Suprapubic skin (tissue), 4 donors: ENCODE measurements at regions not wholly inside any gene's neighbourhood (a gene's known extent, or its start where the extent isn't known, plus 50 kb on each side); places are given as distances from the start of the nearest gene placed in this dataset.

Experiments
- DNase-seq, 2 donors: peaks; one replicate each; pipeline ENCODE4 v3.0.0-alpha.2; 2019; ENCODE audit warnings: low spot score in 2 of 2
- H3K27ac ChIP-seq: fragments of 200-600 bp; sonication (generic); one replicate; pipeline ENCODE4 v1.5.1; 2019
- H3K27me3 ChIP-seq: fragments of 200-600 bp; sonication (generic); one replicate; pipeline ENCODE4 v1.5.1; 2019
- H3K36me3 ChIP-seq: fragments of 200-600 bp; sonication (generic); one replicate; pipeline ENCODE4 v1.5.1; 2019
- H3K4me1 ChIP-seq: fragments of 200-600 bp; sonication (generic); one replicate; pipeline ENCODE4 v1.5.1; 2019
- H3K4me3 ChIP-seq: fragments of 200-600 bp; sonication (generic); one replicate; pipeline ENCODE4 v1.5.1; 2019; ENCODE audit warnings: mild to moderate bottlenecking
- H3K9me3 ChIP-seq: fragments of 200-600 bp; sonication (generic); one replicate; pipeline ENCODE4 v1.5.1; 2019
- CTCF ChIP-seq, 2 donors: fragments of 200-600 bp in 1 of 2; fragments of 450-650 bp in 1 of 2; sonication (generic) in 1 of 2; IDR thresholded peaks; one replicate each; pipeline ENCODE4 v1.5.1; 2016 to 2019; ENCODE audit warnings: antibody characterized with exemption in 2 of 2, mild to moderate bottlenecking in 1 of 2, moderate library complexity in 1 of 2
- EP300 ChIP-seq: sonication (generic); formaldehyde crosslinking; IDR thresholded peaks from one replicate; pipeline ENCODE4 v1.6.1; 2017; ENCODE audit warnings: antibody characterized with exemption
- POLR2A ChIP-seq, 2 donors: fragments of 450-650 bp; IDR thresholded peaks; one replicate each; pipeline ENCODE4 v1.6.1; 2017; ENCODE audit warnings: antibody characterized with exemption in 2 of 2, mild to moderate bottlenecking in 2 of 2, moderate library complexity in 2 of 2
- POLR2AphosphoS5 ChIP-seq, 3 donors: sonication (generic); formaldehyde crosslinking; IDR thresholded peaks; one replicate each; pipeline ENCODE4 v1.6.1; 2017; ENCODE audit warnings: antibody characterized with exemption in 3 of 3
- WGBS: methylation state at CpG from one replicate; pipeline ENCODE4 v1.1.5; 2018; 5-methylcytosine and 5-hydroxymethylcytosine counted together

GRCh38 chr1:25062621-25063255 is 132.7 kb upstream of the RUNX3 start:
- Histone ChIP-seq H3K4me1 (peaks cover 13% of the 10 kb centered on the region), H3K9me3 (no peaks in the 10 kb centered on the region), H3K36me3 (no peaks in the 10 kb centered on the region), H3K27me3 (no peaks in the 10 kb centered on the region), H3K4me3 (no peak overlapping the region), H3K27ac (no peak overlapping the region)
- no peak for DNase-seq
- 90% methylated on average over 4 of the region's 4 CpGs for WGBS
- no peak for TF ChIP-seq POLR2AphosphoS5 (IDR thresholded peaks at IDR 0.05)
- no peak for TF ChIP-seq POLR2A (IDR thresholded peaks at IDR 0.05)
- TF ChIP-seq EP300: no peak
- no peak for TF ChIP-seq CTCF (IDR thresholded peaks at IDR 0.05)

- DNase-seq: no peak
- H3K4me3 ChIP-seq: no peak overlapping the region
- H3K36me3 ChIP-seq: no peaks in the 10 kb centered on the region
- no peaks in the 10 kb centered on the region for H3K27me3 ChIP-seq
- WGBS: 84% methylated on average over 11 of the region's 12 CpGs
- H3K27ac ChIP-seq: no peak overlapping the region
- peaks cover 13% of the 10 kb centered on the region for H3K4me1 ChIP-seq
- no peaks in the 10 kb centered on the region for H3K9me3 ChIP-seq
- TF ChIP-seq POLR2A (IDR thresholded peaks at IDR 0.05) (no peak), POLR2AphosphoS5 (IDR thresholded peaks at IDR 0.05) (no peak), EP300 (no peak), CTCF (IDR thresholded peaks at IDR 0.05) (no peak)
Observed at GRCh38 chr1:25061261-25061995, 131.4 kb upstream of the RUNX3 start.

GRCh38 chr1:25057188-25057587 is 127.1 kb upstream of the RUNX3 start:
- Histone ChIP-seq H3K27me3 (peaks cover 27% of the 10 kb centered on the region), H3K36me3 (no peaks in the 10 kb centered on the region), H3K4me1 (no peaks in the 10 kb centered on the region), H3K27ac (no peak overlapping the region), H3K4me3 (no peak overlapping the region), H3K9me3 (no peaks in the 10 kb centered on the region)
- 69% methylated on average over 3 of the region's 3 CpGs for WGBS
- no peak for DNase-seq
- TF ChIP-seq POLR2AphosphoS5 (IDR thresholded peaks at IDR 0.05) (no peak), POLR2A (IDR thresholded peaks at IDR 0.05) (no peak), CTCF (IDR thresholded peaks at IDR 0.05) (no peak), EP300 (no peak)

GRCh38 chr1:25056536-25056935 is 126.5 kb upstream of the RUNX3 start:
- Histone ChIP-seq H3K4me3 (no peak overlapping the region), H3K27ac (no peak overlapping the region), H3K36me3 (no peaks in the 10 kb centered on the region), H3K9me3 (no peaks in the 10 kb centered on the region), H3K27me3 (peaks cover 32% of the 10 kb centered on the region), H3K4me1 (no peaks in the 10 kb centered on the region)
- 92% methylated on average over 8 of the region's 9 CpGs for WGBS
- no peak for DNase-seq
- no peak for TF ChIP-seq CTCF (IDR thresholded peaks at IDR 0.05)
- TF ChIP-seq EP300: no peak

GRCh38 chr1:25055961-25056360 is 125.9 kb upstream of the RUNX3 start:
- Histone ChIP-seq H3K4me3 (no peak overlapping the region), H3K9me3 (no peaks in the 10 kb centered on the region), H3K4me1 (no peaks in the 10 kb centered on the region), H3K36me3 (no peaks in the 10 kb centered on the region), H3K27ac (no peak overlapping the region), H3K27me3 (peaks cover 32% of the 10 kb centered on the region)
- 30% methylated on average over 3 of the region's 5 CpGs for WGBS
- no peak for DNase-seq
- TF ChIP-seq POLR2A (IDR thresholded peaks at IDR 0.05): no peak
- no peak for TF ChIP-seq CTCF (IDR thresholded peaks at IDR 0.05)
